ENCODE measurements at regions not wholly inside any gene's neighbourhood (a gene's known extent, or its start where the extent isn't known, plus 50 kb on each side); places are given as distances from the start of the nearest gene placed in this dataset.

GRCh38 chr12:93186621-93187020, 191.1 kb upstream of the NUDT4 start:
- no peak for DNase-seq (ENCODE audit: low spot score in 2 of 2)
- no peak overlapping the region for H3K27ac ChIP-seq
- TF ChIP-seq POLR2A (IDR thresholded peaks at IDR 0.05) (no peak), EP300 (IDR thresholded peaks at IDR 0.05) (no peak)
- TF ChIP-seq, protein P1, sequence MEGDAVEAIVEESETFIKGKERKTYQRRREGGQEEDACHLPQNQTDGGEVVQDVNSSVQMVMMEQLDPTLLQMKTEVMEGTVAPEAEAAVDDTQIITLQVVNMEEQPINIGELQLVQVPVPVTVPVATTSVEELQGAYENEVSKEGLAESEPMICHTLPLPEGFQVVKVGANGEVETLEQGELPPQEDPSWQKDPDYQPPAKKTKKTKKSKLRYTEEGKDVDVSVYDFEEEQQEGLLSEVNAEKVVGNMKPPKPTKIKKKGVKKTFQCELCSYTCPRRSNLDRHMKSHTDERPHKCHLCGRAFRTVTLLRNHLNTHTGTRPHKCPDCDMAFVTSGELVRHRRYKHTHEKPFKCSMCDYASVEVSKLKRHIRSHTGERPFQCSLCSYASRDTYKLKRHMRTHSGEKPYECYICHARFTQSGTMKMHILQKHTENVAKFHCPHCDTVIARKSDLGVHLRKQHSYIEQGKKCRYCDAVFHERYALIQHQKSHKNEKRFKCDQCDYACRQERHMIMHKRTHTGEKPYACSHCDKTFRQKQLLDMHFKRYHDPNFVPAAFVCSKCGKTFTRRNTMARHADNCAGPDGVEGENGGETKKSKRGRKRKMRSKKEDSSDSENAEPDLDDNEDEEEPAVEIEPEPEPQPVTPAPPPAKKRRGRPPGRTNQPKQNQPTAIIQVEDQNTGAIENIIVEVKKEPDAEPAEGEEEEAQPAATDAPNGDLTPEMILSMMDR (IDR thresholded peaks at IDR 0.05) = no peak
- H3K4me3 ChIP-seq = no peak overlapping the region
- WGBS, 2 donors = 91 to 95% methylated on average over 2 of the region's 2 CpGs
- H3K4me1 ChIP-seq = peaks cover 0 to 26% (median 7%) of the 10 kb centered on the region in 4 donors
- no peaks in the 10 kb centered on the region for H3K36me3 ChIP-seq
- no peaks in the 10 kb centered on the region for H3K27me3 ChIP-seq
- H3K9me3 ChIP-seq = no peaks in the 10 kb centered on the region

DNA sequence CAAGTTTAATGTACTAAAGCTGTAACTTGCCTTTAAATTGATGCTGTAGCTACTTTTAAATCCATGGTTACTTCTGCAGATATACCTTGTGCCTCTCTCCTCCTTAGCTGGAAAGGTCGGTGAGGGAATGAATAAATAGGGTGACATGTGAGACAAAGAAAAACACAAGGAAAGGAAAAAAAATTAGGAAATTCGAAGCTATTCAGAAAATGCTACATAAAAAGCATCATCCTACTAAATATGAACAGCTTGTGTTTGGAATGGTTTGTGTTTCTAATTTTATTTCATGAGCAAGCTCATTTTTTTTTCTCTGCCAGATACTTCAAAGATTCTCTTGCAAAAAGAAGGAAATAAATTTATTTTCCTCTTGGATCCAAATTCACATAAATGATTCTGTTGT, 186.3 kb upstream of the NUDT4 start:
- no peak for TF ChIP-seq POLR2A (IDR thresholded peaks at IDR 0.05)
- TF ChIP-seq EP300 (IDR thresholded peaks at IDR 0.05) = no peak
- TF ChIP-seq, protein P1 (IDR thresholded peaks at IDR 0.05) = no peak
- Histone ChIP-seq H3K27me3 (no peaks in the 10 kb centered on the region), H3K4me3 (no peak overlapping the region), H3K36me3 (no peaks in the 10 kb centered on the region), H3K4me1 (peaks cover 0 to 14% (median 0%) of the 10 kb centered on the region in 4 donors), H3K27ac (peak overlapping the region in 1 of 4 donors; percentile 75), H3K9me3 (peaks cover 0 to 8% (median 0%) of the 10 kb centered on the region in 4 donors)
- DNase-seq (ENCODE audit: low spot score in 2 of 2) = no peak
- 29 to 35% methylated on average over 2 of the region's 2 CpGs for WGBS, 2 donors

GRCh38 chr12:93191956-93192355, 185.8 kb upstream of the NUDT4 start:
- DNase-seq (ENCODE audit: low spot score in 2 of 2) = peak in 1 of 2 donors; percentile 25
- Histone ChIP-seq H3K4me3 (no peak overlapping the region), H3K4me1 (peaks cover 0 to 16% (median 0%) of the 10 kb centered on the region in 4 donors), H3K36me3 (no peaks in the 10 kb centered on the region), H3K9me3 (peaks cover 0 to 8% (median 0%) of the 10 kb centered on the region in 4 donors), H3K27ac (peak overlapping the region in 1 of 4 donors; percentile 75), H3K27me3 (no peaks in the 10 kb centered on the region)
- 52 to 53% methylated on average over 8 of the region's 8 CpGs for WGBS, 2 donors
- peak in 1 of 2 donors; percentile 54 for TF ChIP-seq EP300 (IDR thresholded peaks at IDR 0.05)
- TF ChIP-seq, protein P1 (IDR thresholded peaks at IDR 0.05) = no peak

DNA sequence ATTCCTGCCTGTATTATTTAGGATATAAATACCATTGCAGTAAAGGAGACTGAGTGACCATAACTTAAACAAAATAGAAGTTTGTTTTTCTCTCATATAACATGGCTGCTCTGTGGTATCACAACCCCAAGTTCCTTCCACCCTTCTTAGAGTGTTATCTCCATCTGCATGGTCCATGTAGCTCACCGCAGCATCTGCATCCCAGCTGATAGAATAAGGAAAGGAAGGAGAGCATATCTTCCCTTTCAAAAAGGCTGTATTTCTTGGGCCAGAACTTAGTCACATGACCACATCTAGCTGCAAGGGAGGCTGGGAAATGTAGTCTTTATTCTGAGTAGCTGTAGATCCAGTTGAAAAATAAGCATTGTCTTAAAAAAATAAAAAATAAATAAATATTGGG, 184.8 kb upstream of the NUDT4 start:
- no peak for TF ChIP-seq EP300 (IDR thresholded peaks at IDR 0.05)
- TF ChIP-seq POLR2A (IDR thresholded peaks at IDR 0.05) = no peak
- TF ChIP-seq, protein P1 (IDR thresholded peaks at IDR 0.05) = no peak
- WGBS, 2 donors = 96 to 100% methylated on average over 1 of the region's 1 CpG
- H3K36me3 ChIP-seq = no peaks in the 10 kb centered on the region
- DNase-seq (ENCODE audit: low spot score in 2 of 2) = no peak
- no peak overlapping the region for H3K27ac ChIP-seq
- H3K27me3 ChIP-seq = no peaks in the 10 kb centered on the region
- H3K4me3 ChIP-seq = no peak overlapping the region
- H3K9me3 ChIP-seq = peaks cover 0 to 8% (median 0%) of the 10 kb centered on the region in 4 donors
- peaks cover 0 to 26% (median 0%) of the 10 kb centered on the region in 4 donors for H3K4me1 ChIP-seq

DNA sequence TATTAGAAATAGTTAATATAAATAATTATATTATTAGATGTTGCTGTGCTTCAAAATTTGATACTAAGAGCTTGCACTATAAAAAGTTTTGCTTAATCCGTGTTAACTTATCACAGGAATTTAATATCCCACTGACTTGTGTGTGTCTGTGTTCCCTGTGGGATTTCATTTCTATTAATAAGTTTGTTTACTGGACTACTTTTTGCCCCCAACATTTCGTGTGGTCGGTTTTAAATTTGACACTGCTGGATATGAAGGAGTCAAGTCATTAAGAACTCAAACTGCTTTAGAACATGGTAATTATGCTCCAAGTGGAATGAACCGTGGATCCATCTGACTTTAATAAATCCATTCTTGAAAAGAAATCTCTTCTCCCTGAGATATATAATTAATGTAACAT, 182.2 kb upstream of the NUDT4 start:
- H3K4me1 ChIP-seq = peaks cover 0 to 36% (median 0%) of the 10 kb centered on the region in 4 donors

More for the DNA sequence above, 182.2 kb upstream of the NUDT4 start:
- H3K27ac ChIP-seq = no peak overlapping the region
- H3K27me3 ChIP-seq = no peaks in the 10 kb centered on the region
- WGBS, 2 donors = 42 to 47% methylated on average over 4 of the region's 4 CpGs
- no peak overlapping the region for H3K4me3 ChIP-seq
- no peaks in the 10 kb centered on the region for H3K36me3 ChIP-seq
- TF ChIP-seq EP300 (IDR thresholded peaks at IDR 0.05) (no peak), POLR2A (IDR thresholded peaks at IDR 0.05) (no peak)
- TF ChIP-seq, protein P1 (IDR thresholded peaks at IDR 0.05) = no peak
- DNase-seq (ENCODE audit: low spot score in 2 of 2) = no peak
- H3K9me3 ChIP-seq = peaks cover 0 to 8% (median 0%) of the 10 kb centered on the region in 4 donors

All from tibial nerve (tissue), 4 donors.